ENCODE measurements at regions not wholly inside any gene's neighbourhood (a gene's known extent, or its start where the extent isn't known, plus 50 kb on each side); places are given as distances from the start of the nearest gene placed in this dataset.

GRCh38 chr2:207241198-207241597 lies 75.5 kb upstream of the KLF7 start:
- WGBS, 2 experiments (ENCODE audit: extremely low coverage in 2 of 2, insufficient read length in 1 of 2) = no CpG with 5 or more reads among the region's 3 CpGs
- Histone ChIP-seq H4K20me1 (ENCODE audit: insufficient read depth, low read length) (no peaks in the 10 kb centered on the region), H3K18ac (ENCODE audit: low read depth, low read length) (peak overlapping the region; percentile 96), H3K79me1 (ENCODE audit: low read depth in 1 of 2, low read length in 2 of 2) (peaks cover 37 to 39% of the 10 kb centered on the region in 2 experiments), H3K14ac (replicated peaks; ENCODE audit: low read depth, low read length) (peak overlapping the region; percentile 96), H3K4ac (ENCODE audit: low read depth, low read length) (peak overlapping the region; percentile 97), H2BK15ac (ENCODE audit: low read depth, low read length) (peak overlapping the region; percentile 81), H4K91ac (ENCODE audit: insufficient read depth, low read depth, low read length) (peak overlapping the region; percentile 99), H3K27ac (ENCODE audit: insufficient read depth, low read length) (peak overlapping the region; percentile 95; the same call in 1 of the 2 replicates), H2AFZ (replicated peaks; ENCODE audit: low read length, poor library complexity) (no peak overlapping the region), H2BK20ac (ENCODE audit: low read depth, low read length) (peak overlapping the region; percentile 98), H3K36me3 (ENCODE audit: control insufficient read depth, insufficient read depth, low read length) (no peaks in the 10 kb centered on the region; the same call in 1 of the 2 replicates), H3K9ac (ENCODE audit: low read depth, low read length) (peak overlapping the region; percentile 83; the same call in 1 of the 2 replicates), H3K23ac (ENCODE audit: low read depth, low read length) (peak overlapping the region; percentile 88), H3K56ac (ENCODE audit: extremely low read depth, insufficient read depth, low read length) (peak overlapping the region; percentile 23; the same call in 1 of the 2 replicates), H3K9me1 (ENCODE audit: insufficient read depth, low read length) (peaks cover 22% of the 10 kb centered on the region), H2AK9ac (replicated peaks; ENCODE audit: low read depth, low read length, poor library complexity) (peak overlapping the region; percentile 38), H3K4me1 (ENCODE audit: control insufficient read depth, insufficient read depth, low read length) (peaks cover 20% of the 10 kb centered on the region), H2BK5ac (ENCODE audit: low read depth, low read length, poor library complexity, severe bottlenecking) (peak overlapping the region; percentile 98), H3K27me3 (ENCODE audit: control insufficient read depth, insufficient read depth, low read length) (no peaks in the 10 kb centered on the region), H3K9me3 (ENCODE audit: control insufficient read depth, insufficient read depth, low read length) (no peaks in the 10 kb centered on the region), H2BK120ac (ENCODE audit: low read depth, low read length) (peak overlapping the region; percentile 97), H3K4me3 (ENCODE audit: insufficient read depth, low read depth, low read length) (no peak overlapping the region), H3K4me2 (ENCODE audit: low read depth, low read length) (no peak overlapping the region), H2AK5ac (ENCODE audit: low read depth, low read length) (peak overlapping the region; percentile 97), H4K5ac (ENCODE audit: low read depth, low read length) (peak overlapping the region; percentile 62), H4K8ac (ENCODE audit: low read depth in 2 of 2, low read length in 2 of 2) (peak overlapping the region; percentile 93 to 96; a peak in 3 of 4 replicates)
- BruUV-seq (replicated peaks) = no TSS peak
- DNase-seq (peak; percentile 32), ATAC-seq (ENCODE audit: low read depth) (no peak)
- ChIA-PET CTCF (no interaction called here), POLR2A (ENCODE audit: unreplicated experiment) (no interaction called here)
- in situ Hi-C loops (cut with MboI; ENCODE audit: low sequenced_read_pairs) (no loop called here), intact Hi-C loops (cut with micrococcal nuclease) (no loop called here), dilution Hi-C loops (cut with HindIII; ENCODE audit: low sequenced_read_pairs, unreplicated experiment) (no loop called here)
- TF ChIP-seq BHLHE40 (IDR thresholded peaks at IDR 0.05; ENCODE audit: low read depth, low read length) (peak; percentile 61), CTCF (conservative IDR thresholded peaks at IDR 0.05; ENCODE audit: low read depth, low read length) (no peak), FOS (IDR thresholded peaks at IDR 0.05; ENCODE audit: low read depth, low read length) (no peak), MXI1 (IDR thresholded peaks at IDR 0.05; ENCODE audit: borderline replicate concordance, low read depth, low read length) (no peak), SMC3 (IDR thresholded peaks at IDR 0.05; ENCODE audit: low read depth, low read length) (no peak), RFX5 (IDR thresholded peaks at IDR 0.05; ENCODE audit: low read depth, low read length) (no peak), POLR2A (IDR thresholded peaks at IDR 0.05; ENCODE audit: low read depth, low read length) (0 out of 2 replicates have a peak, but pooled peaks have one; percentile 18), CHD1 (IDR thresholded peaks at IDR 0.05; ENCODE audit: low read depth, low read length) (no peak)

Measured in IMR-90 (cell line).